ENCODE measurements at regions not wholly inside any gene's neighbourhood (a gene's known extent, or its start where the extent isn't known, plus 50 kb on each side); places are given as distances from the start of the nearest gene placed in this dataset.

DNA sequence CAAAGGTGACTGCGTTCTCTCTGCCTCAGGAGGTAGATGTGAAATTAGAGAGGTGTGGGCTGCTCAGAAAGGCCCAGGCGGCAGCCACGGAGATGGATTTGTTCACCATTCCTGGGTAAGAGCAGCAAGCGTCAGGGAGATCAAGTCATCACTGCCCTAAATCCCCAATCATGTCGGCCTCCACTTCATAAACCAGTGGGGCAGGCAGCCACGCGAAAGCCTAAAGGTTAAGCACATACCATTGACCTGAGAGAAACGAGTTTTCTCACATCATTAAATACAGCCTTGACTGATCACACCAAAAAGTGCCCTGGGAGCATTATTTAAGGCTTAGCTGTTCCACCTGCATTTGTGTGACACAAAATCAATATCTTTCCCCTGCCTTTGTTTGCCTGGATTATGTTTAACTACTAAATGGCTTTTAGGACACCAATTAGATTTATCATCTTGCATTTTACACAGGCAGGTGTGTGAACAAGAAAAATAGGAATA, 50.7 kb upstream of the FOXB1 start:
- TF ChIP-seq, protein P1, sequence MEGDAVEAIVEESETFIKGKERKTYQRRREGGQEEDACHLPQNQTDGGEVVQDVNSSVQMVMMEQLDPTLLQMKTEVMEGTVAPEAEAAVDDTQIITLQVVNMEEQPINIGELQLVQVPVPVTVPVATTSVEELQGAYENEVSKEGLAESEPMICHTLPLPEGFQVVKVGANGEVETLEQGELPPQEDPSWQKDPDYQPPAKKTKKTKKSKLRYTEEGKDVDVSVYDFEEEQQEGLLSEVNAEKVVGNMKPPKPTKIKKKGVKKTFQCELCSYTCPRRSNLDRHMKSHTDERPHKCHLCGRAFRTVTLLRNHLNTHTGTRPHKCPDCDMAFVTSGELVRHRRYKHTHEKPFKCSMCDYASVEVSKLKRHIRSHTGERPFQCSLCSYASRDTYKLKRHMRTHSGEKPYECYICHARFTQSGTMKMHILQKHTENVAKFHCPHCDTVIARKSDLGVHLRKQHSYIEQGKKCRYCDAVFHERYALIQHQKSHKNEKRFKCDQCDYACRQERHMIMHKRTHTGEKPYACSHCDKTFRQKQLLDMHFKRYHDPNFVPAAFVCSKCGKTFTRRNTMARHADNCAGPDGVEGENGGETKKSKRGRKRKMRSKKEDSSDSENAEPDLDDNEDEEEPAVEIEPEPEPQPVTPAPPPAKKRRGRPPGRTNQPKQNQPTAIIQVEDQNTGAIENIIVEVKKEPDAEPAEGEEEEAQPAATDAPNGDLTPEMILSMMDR (IDR thresholded peaks at IDR 0.05; ENCODE audit: low read length), result no peak
- TF ChIP-seq EZH2 (optimal IDR thresholded peaks at IDR 0.05; ENCODE audit: low read depth, low read length), result no peak
